ENCODE measurements at regions not wholly inside any gene's neighbourhood (a gene's known extent, or its start where the extent isn't known, plus 50 kb on each side); places are given as distances from the start of the nearest gene placed in this dataset.

DNA sequence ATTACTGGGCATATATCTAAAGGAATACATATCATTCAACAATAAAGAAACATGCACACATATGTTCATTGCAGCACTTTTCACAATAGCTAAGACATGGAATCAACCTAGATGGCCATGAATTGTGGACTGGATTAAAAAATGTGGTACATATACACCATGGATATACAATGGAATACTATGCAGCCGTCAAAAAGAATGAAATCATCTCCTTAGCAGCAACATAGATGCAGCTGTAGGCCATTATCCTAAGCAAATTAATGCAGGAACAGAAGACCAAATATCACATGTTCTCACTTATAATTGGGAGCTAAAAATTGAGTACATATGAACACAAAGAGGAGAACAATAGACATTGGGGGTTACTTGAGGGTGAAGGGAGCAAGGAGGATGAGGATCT is 175.6 kb downstream of the POLR1F start:
- Histone ChIP-seq H3K9ac (no peak overlapping the region), H3K36me3 (ENCODE audit: insufficient read depth) (no peaks in the 10 kb centered on the region), H4K20me1 (ENCODE audit: insufficient read depth) (no peaks in the 10 kb centered on the region), H3K4me3 (IDR thresholded peaks at IDR 0.05; ENCODE audit: insufficient read depth, low read depth, low read length) (no peak overlapping the region), H3K27ac (no peak overlapping the region), H3K27me3 (ENCODE audit: insufficient read depth, low read depth) (no peaks in the 10 kb centered on the region), H2AFZ (ENCODE audit: low read depth) (no peak overlapping the region), H3K79me2 (ENCODE audit: insufficient read depth, low read depth) (no peaks in the 10 kb centered on the region), H3K4me1 (ENCODE audit: low read depth, poor library complexity, severe bottlenecking) (no peaks in the 10 kb centered on the region), H3K4me2 (no peak overlapping the region)
- TF ChIP-seq, protein P1, sequence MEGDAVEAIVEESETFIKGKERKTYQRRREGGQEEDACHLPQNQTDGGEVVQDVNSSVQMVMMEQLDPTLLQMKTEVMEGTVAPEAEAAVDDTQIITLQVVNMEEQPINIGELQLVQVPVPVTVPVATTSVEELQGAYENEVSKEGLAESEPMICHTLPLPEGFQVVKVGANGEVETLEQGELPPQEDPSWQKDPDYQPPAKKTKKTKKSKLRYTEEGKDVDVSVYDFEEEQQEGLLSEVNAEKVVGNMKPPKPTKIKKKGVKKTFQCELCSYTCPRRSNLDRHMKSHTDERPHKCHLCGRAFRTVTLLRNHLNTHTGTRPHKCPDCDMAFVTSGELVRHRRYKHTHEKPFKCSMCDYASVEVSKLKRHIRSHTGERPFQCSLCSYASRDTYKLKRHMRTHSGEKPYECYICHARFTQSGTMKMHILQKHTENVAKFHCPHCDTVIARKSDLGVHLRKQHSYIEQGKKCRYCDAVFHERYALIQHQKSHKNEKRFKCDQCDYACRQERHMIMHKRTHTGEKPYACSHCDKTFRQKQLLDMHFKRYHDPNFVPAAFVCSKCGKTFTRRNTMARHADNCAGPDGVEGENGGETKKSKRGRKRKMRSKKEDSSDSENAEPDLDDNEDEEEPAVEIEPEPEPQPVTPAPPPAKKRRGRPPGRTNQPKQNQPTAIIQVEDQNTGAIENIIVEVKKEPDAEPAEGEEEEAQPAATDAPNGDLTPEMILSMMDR (conservative IDR thresholded peaks at IDR 0.05; ENCODE audit: low read depth, low read length) = no peak

DNA sequence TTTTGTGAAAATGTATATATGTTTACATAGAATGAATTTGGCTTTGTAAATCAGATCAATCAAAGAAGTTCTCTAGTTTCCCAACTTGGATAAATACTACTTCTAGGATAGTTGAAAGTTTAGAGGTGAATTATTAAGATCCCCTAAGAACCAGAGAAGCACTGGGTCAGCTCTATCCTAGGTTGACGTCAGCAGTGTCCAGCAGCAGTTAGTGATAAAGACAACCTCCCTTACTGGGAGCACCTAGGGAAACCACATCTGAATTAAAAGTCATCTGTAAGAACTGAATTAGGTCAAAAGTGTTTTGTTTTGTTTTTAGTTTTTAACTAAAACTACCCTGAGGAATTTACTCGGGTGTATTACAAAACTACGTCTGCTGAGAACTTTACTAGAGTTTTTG is 178.0 kb downstream of the POLR1F start:
- Histone ChIP-seq H3K4me2 (no peak overlapping the region), H2AFZ (ENCODE audit: low read depth) (no peak overlapping the region), H3K9ac (no peak overlapping the region), H3K36me3 (ENCODE audit: insufficient read depth) (no peaks in the 10 kb centered on the region), H3K27me3 (ENCODE audit: insufficient read depth, low read depth) (no peaks in the 10 kb centered on the region), H3K4me1 (ENCODE audit: low read depth, poor library complexity, severe bottlenecking) (no peaks in the 10 kb centered on the region), H3K27ac (no peak overlapping the region), H3K4me3 (IDR thresholded peaks at IDR 0.05; ENCODE audit: insufficient read depth, low read depth, low read length) (no peak overlapping the region), H3K79me2 (ENCODE audit: insufficient read depth, low read depth) (no peaks in the 10 kb centered on the region), H4K20me1 (ENCODE audit: insufficient read depth) (no peaks in the 10 kb centered on the region)
- TF ChIP-seq, protein P1 (conservative IDR thresholded peaks at IDR 0.05; ENCODE audit: low read depth, low read length) = no peak

DNA sequence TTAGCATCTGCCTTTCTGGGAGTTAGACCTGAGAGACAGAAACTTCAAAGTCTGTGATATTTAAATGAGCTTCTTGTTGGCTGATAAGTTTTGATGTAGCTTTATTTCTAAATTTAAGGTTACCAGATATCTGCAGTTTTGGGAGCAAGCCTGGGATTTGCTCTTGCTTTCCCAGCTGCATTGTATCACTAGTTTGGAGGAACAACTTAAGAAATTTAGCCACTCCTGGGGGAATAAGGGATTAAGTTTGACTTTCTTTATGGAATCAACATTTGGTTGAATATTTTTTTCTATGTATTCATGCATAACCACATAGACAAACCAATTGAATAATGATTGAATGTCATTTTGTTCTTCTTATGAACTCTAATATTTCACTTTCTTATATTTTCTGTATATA is 178.6 kb downstream of the POLR1F start:
- Histone ChIP-seq H3K79me2 (ENCODE audit: insufficient read depth, low read depth) (no peaks in the 10 kb centered on the region), H2AFZ (ENCODE audit: low read depth) (no peak overlapping the region), H3K27ac (no peak overlapping the region), H4K20me1 (ENCODE audit: insufficient read depth) (no peaks in the 10 kb centered on the region), H3K9ac (no peak overlapping the region), H3K4me2 (no peak overlapping the region), H3K36me3 (ENCODE audit: insufficient read depth) (no peaks in the 10 kb centered on the region), H3K4me1 (ENCODE audit: low read depth, poor library complexity, severe bottlenecking) (no peaks in the 10 kb centered on the region), H3K4me3 (IDR thresholded peaks at IDR 0.05; ENCODE audit: insufficient read depth, low read depth, low read length) (no peak overlapping the region), H3K27me3 (ENCODE audit: insufficient read depth, low read depth) (no peaks in the 10 kb centered on the region)
- TF ChIP-seq, protein P1 (conservative IDR thresholded peaks at IDR 0.05; ENCODE audit: low read depth, low read length) = no peak

DNA sequence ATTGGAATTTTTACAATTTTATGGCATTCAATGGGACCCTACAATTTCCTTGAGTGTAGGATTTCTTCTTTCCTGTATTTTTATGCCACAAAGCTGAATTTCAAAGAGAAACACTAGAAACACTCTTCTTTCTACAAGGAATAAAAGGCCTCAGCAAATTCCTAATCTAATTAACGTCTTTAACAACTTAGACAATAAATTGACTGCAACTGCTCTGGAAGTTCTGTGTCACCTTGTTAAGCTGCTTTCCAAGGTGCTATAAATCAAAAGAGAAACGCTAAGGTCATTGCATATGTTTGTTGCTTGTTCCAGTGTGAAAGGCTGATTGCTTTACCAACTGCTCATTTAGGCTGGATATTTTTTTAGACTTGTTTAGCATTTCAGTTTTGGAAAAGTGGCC is 182.2 kb downstream of the POLR1F start:
- no peak overlapping the region for H2AFZ ChIP-seq (ENCODE audit: low read depth)
- TF ChIP-seq, protein P1 (conservative IDR thresholded peaks at IDR 0.05; ENCODE audit: low read depth, low read length) = no peak
- no peak overlapping the region for H3K4me2 ChIP-seq
- H3K36me3 ChIP-seq (ENCODE audit: insufficient read depth) = no peaks in the 10 kb centered on the region
- no peak overlapping the region for H3K4me3 ChIP-seq (IDR thresholded peaks at IDR 0.05; ENCODE audit: insufficient read depth, low read depth, low read length)
- H3K27me3 ChIP-seq (ENCODE audit: insufficient read depth, low read depth) = no peaks in the 10 kb centered on the region
- H4K20me1 ChIP-seq (ENCODE audit: insufficient read depth) = no peaks in the 10 kb centered on the region
- H3K79me2 ChIP-seq (ENCODE audit: insufficient read depth, low read depth) = no peaks in the 10 kb centered on the region
- H3K27ac ChIP-seq = no peak overlapping the region
- H3K9ac ChIP-seq = no peak overlapping the region
- no peaks in the 10 kb centered on the region for H3K4me1 ChIP-seq (ENCODE audit: low read depth, poor library complexity, severe bottlenecking)

DNA sequence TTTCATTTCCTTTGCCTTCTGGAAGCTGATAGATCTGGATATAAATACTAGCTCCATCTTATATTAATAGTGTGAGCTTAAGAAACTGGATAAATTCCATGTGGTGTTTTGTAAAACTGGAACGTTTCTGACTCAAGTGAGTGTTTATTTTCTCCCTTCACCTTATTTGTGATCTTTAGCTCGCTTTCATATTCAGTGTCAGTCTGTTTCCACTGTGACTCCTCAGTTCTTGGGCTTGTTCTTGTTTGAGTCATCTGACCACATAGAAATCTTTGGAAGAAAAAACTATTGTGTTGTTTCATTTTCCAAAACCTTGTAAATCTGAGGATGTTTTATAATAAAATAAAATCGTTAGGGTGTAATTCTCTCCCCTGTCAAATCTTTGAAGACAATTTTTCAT is 186.4 kb downstream of the POLR1F start:
- no peaks in the 10 kb centered on the region for H3K27me3 ChIP-seq (ENCODE audit: insufficient read depth, low read depth)
- H3K4me3 ChIP-seq (IDR thresholded peaks at IDR 0.05; ENCODE audit: insufficient read depth, low read depth, low read length) = no peak overlapping the region
- no peaks in the 10 kb centered on the region for H3K36me3 ChIP-seq (ENCODE audit: insufficient read depth)
- no peak overlapping the region for H3K9ac ChIP-seq
- H3K79me2 ChIP-seq (ENCODE audit: insufficient read depth, low read depth) = no peaks in the 10 kb centered on the region
- no peak overlapping the region for H2AFZ ChIP-seq (ENCODE audit: low read depth)
- TF ChIP-seq, protein P1 (conservative IDR thresholded peaks at IDR 0.05; ENCODE audit: low read depth, low read length) = no peak
- no peaks in the 10 kb centered on the region for H3K4me1 ChIP-seq (ENCODE audit: low read depth, poor library complexity, severe bottlenecking)
- H3K4me2 ChIP-seq = no peak overlapping the region
- no peak overlapping the region for H3K27ac ChIP-seq
- no peaks in the 10 kb centered on the region for H4K20me1 ChIP-seq (ENCODE audit: insufficient read depth)

All from KMS-11 (cell line).